ENCODE measurements at regions not wholly inside any gene's neighbourhood (a gene's known extent, or its start where the extent isn't known, plus 50 kb on each side); places are given as distances from the start of the nearest gene placed in this dataset.

DNA sequence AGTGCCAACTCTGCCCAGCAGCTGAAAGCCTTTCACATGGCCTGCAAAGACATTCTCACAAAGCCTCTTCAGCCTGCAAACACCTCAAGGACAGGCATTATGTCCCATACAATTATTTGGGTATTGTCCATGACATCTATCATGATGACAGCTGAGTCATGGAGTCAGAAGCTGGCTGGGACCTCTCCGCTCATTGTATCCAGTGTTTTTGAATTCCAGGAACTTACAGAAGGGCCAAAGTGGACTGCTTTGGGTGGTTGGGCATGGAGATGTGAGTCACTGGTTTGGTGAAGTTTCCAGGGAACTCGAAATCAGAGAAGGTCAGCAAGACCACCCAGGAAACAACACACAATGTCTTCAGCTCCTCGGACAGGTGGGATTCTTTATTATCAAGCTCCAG is 188.6 kb upstream of the CCL2 start:
- Mint-ChIP-seq H3K36me3 (no peaks in the 10 kb centered on the region), H3K4me1 (no peaks in the 10 kb centered on the region), H3K4me3 (no peak overlapping the region), H3K27ac (no peak overlapping the region), H3K9me3 (peaks cover 0 to 5% (median 2%) of the 10 kb centered on the region in 7 donors), H3K27me3 (ENCODE audit: low read depth in 3 of 3) (peaks cover 3 to 8% (median 3%) of the 10 kb centered on the region in 3 donors)
- Histone ChIP-seq H4K20me1 (ENCODE audit: insufficient read depth, low read length) (no peaks in the 10 kb centered on the region), H3K4me3 (replicated peaks in 1 of 3; ENCODE audit: low read depth in 2 of 3, low read length in 3 of 3) (no peak overlapping the region), H3K4me2 (replicated peaks; ENCODE audit: extremely low read depth, low read length, poor library complexity, severe bottlenecking) (no peak overlapping the region), H3K79me2 (ENCODE audit: insufficient read depth, low read length) (no peaks in the 10 kb centered on the region), H3K27me3 (ENCODE audit: control insufficient read depth in 2 of 2, insufficient read depth in 2 of 2, low read length in 2 of 2) (no peaks in the 10 kb centered on the region), H3K36me3 (replicated peaks in 1 of 2; ENCODE audit: control insufficient read depth in 1 of 2, insufficient read depth in 2 of 2, low read length in 2 of 2) (no peaks in the 10 kb centered on the region), H2AFZ (ENCODE audit: insufficient read depth, low read depth, low read length, poor library complexity, severe bottlenecking) (no peak overlapping the region), H3K4me1 (ENCODE audit: control insufficient read depth in 1 of 2, insufficient read depth in 2 of 2, low read length in 2 of 2) (no peaks in the 10 kb centered on the region), H3K9ac (ENCODE audit: insufficient read depth, low read length, poor library complexity, severe bottlenecking) (no peak overlapping the region), H3K27ac (ENCODE audit: low read depth in 1 of 2, low read length in 2 of 2) (no peak overlapping the region), H3K9me3 (replicated peaks in 1 of 2; ENCODE audit: control insufficient read depth in 1 of 2, insufficient read depth in 1 of 2, low read length in 2 of 2) (no peaks in the 10 kb centered on the region)
- TF ChIP-seq, protein P1, sequence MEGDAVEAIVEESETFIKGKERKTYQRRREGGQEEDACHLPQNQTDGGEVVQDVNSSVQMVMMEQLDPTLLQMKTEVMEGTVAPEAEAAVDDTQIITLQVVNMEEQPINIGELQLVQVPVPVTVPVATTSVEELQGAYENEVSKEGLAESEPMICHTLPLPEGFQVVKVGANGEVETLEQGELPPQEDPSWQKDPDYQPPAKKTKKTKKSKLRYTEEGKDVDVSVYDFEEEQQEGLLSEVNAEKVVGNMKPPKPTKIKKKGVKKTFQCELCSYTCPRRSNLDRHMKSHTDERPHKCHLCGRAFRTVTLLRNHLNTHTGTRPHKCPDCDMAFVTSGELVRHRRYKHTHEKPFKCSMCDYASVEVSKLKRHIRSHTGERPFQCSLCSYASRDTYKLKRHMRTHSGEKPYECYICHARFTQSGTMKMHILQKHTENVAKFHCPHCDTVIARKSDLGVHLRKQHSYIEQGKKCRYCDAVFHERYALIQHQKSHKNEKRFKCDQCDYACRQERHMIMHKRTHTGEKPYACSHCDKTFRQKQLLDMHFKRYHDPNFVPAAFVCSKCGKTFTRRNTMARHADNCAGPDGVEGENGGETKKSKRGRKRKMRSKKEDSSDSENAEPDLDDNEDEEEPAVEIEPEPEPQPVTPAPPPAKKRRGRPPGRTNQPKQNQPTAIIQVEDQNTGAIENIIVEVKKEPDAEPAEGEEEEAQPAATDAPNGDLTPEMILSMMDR (IDR thresholded peaks at IDR 0.05) = no peak
- no peak for DNase-seq
- intact Hi-C loops (cut with micrococcal nuclease) = no loop called here
- WGBS (ENCODE audit: insufficient coverage) = 95% methylated on average over 3 of the region's 3 CpGs

DNA sequence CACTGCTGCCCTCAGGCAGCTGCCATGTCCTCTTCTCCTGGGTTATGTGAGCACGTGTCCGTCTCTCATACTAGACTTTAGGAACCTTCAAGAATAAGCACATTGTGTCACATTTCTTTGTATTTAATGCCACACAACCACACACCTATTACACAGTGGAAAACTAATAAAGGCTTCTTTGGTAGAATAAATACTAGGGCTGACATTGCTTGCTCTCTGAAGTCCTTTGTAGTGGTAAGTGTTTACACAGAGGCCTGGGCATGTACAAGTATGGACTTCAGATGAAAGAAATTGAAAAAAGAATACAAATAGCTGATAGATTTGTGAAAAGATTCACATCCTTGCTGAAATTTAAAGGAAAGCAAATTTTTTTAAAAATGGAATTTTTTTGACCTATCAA is 188.1 kb upstream of the CCL2 start:
- Histone ChIP-seq H4K20me1 (ENCODE audit: insufficient read depth, low read length) (no peaks in the 10 kb centered on the region), H3K9ac (ENCODE audit: insufficient read depth, low read length, poor library complexity, severe bottlenecking) (no peak overlapping the region), H3K9me3 (replicated peaks in 1 of 2; ENCODE audit: control insufficient read depth in 1 of 2, insufficient read depth in 1 of 2, low read length in 2 of 2) (no peaks in the 10 kb centered on the region), H3K27ac (ENCODE audit: low read depth in 1 of 2, low read length in 2 of 2) (no peak overlapping the region), H3K4me3 (replicated peaks in 1 of 3; ENCODE audit: low read depth in 2 of 3, low read length in 3 of 3) (no peak overlapping the region), H2AFZ (ENCODE audit: insufficient read depth, low read depth, low read length, poor library complexity, severe bottlenecking) (no peak overlapping the region), H3K79me2 (ENCODE audit: insufficient read depth, low read length) (no peaks in the 10 kb centered on the region), H3K36me3 (replicated peaks in 1 of 2; ENCODE audit: control insufficient read depth in 1 of 2, insufficient read depth in 2 of 2, low read length in 2 of 2) (no peaks in the 10 kb centered on the region), H3K4me2 (replicated peaks; ENCODE audit: extremely low read depth, low read length, poor library complexity, severe bottlenecking) (no peak overlapping the region), H3K27me3 (ENCODE audit: control insufficient read depth in 2 of 2, insufficient read depth in 2 of 2, low read length in 2 of 2) (no peaks in the 10 kb centered on the region), H3K4me1 (ENCODE audit: control insufficient read depth in 1 of 2, insufficient read depth in 2 of 2, low read length in 2 of 2) (no peaks in the 10 kb centered on the region)
- H3K4me1 Mint-ChIP-seq = no peaks in the 10 kb centered on the region
- intact Hi-C loops (cut with micrococcal nuclease) = no loop called here
- WGBS (ENCODE audit: insufficient coverage) = 100% methylated on average over 2 of the region's 2 CpGs
- no peaks in the 10 kb centered on the region for H3K36me3 Mint-ChIP-seq
- no peak for DNase-seq
- H3K4me3 Mint-ChIP-seq = no peak overlapping the region
- TF ChIP-seq, protein P1 (IDR thresholded peaks at IDR 0.05) = no peak
- peaks cover 0 to 6% (median 5%) of the 10 kb centered on the region in 7 donors for H3K9me3 Mint-ChIP-seq
- H3K27ac Mint-ChIP-seq = no peak overlapping the region
- H3K27me3 Mint-ChIP-seq (ENCODE audit: low read depth in 3 of 3) = peaks cover 3 to 8% (median 3%) of the 10 kb centered on the region in 3 donors

Data from CD14-positive monocyte (primary cell).